Astrocyte (in vitro differentiated cells and primary cell): ENCODE measurements at regions not wholly inside any gene's neighbourhood (a gene's known extent, or its start where the extent isn't known, plus 50 kb on each side); places are given as distances from the start of the nearest gene placed in this dataset.

Experiments used
- DNase-seq: peaks from one replicate; pipeline ENCODE4 v3.0.0-alpha.2; 2010; ENCODE audit warnings: low read depth
- FAIRE-seq: peaks from 2 replicates; lab custom pipeline; 2011; peaks lifted over from hg19 to GRCh38; lab: Jason Lieb, UNC
- H2AFZ ChIP-seq: 2 replicates; pipeline ENCODE4 v1.6.0; 2012; ENCODE audit warnings: low read depth, low read length, inconsistent platforms
- H3K27ac ChIP-seq: 2 replicates; pipeline ENCODE4 v1.5.1; 2011; ENCODE audit warnings: low read depth, low read length, inconsistent platforms
- H3K27me3 ChIP-seq: 2 replicates; pipeline ENCODE4 v1.6.0; 2011; ENCODE audit warnings: low read length, inconsistent platforms; ENCODE audit not compliant: insufficient read depth
- H3K36me3 ChIP-seq: 2 replicates; pipeline ENCODE4 v1.5.1; 2011; ENCODE audit warnings: low read length, inconsistent platforms; ENCODE audit not compliant: insufficient read depth
- H3K4me1 ChIP-seq: 2 replicates; pipeline ENCODE4 v1.5.1; 2011; ENCODE audit warnings: low read length, inconsistent platforms; ENCODE audit not compliant: insufficient read depth
- H3K4me2 ChIP-seq: 2 replicates; pipeline ENCODE4 v1.6.0; 2012; ENCODE audit warnings: low read length, inconsistent platforms
- H3K4me3 ChIP-seq: 2 replicates; pipeline ENCODE4 v1.5.1; 2011; ENCODE audit warnings: low read depth, mild to moderate bottlenecking, low read length, inconsistent platforms; ENCODE audit not compliant: insufficient read depth
- H3K79me2 ChIP-seq: 2 replicates; pipeline ENCODE4 v1.6.0; 2012; ENCODE audit warnings: mild to moderate bottlenecking, low read length, inconsistent platforms; ENCODE audit not compliant: insufficient read depth
- H3K9ac ChIP-seq: 2 replicates; pipeline ENCODE4 v1.6.0; 2012; ENCODE audit warnings: mild to moderate bottlenecking, low read length, inconsistent platforms
- H3K9me3 ChIP-seq: 2 replicates; pipeline ENCODE4 v1.5.1; 2012; ENCODE audit warnings: low read depth, mild to moderate bottlenecking, low read length, inconsistent platforms; ENCODE audit not compliant: insufficient read depth
- H4K20me1 ChIP-seq: 2 replicates; pipeline ENCODE4 v1.6.0; 2012; ENCODE audit warnings: low read length, inconsistent platforms; ENCODE audit not compliant: insufficient read depth
- H3K27ac Mint-ChIP-seq: one replicate; pipeline ENCODE4 v1.8.0; 2021; ENCODE audit warnings: mild to moderate bottlenecking, mixed read lengths; ENCODE audit not compliant: unreplicated experiment
- H3K27me3 Mint-ChIP-seq: one replicate; pipeline ENCODE4 v1.8.0; 2021; ENCODE audit warnings: low read depth, mixed read lengths; ENCODE audit not compliant: unreplicated experiment
- H3K36me3 Mint-ChIP-seq: one replicate; pipeline ENCODE4 v1.8.0; 2021; ENCODE audit warnings: low read depth, mixed read lengths; ENCODE audit not compliant: unreplicated experiment
- H3K4me1 Mint-ChIP-seq: one replicate; pipeline ENCODE4 v1.8.0; 2021; ENCODE audit warnings: low read depth, mixed read lengths; ENCODE audit not compliant: unreplicated experiment
- H3K4me3 Mint-ChIP-seq: one replicate; pipeline ENCODE4 v1.8.0; 2021; ENCODE audit warnings: mild to moderate bottlenecking, moderate library complexity, mixed read lengths; ENCODE audit not compliant: unreplicated experiment
- H3K9me3 Mint-ChIP-seq: one replicate; pipeline ENCODE4 v1.8.0; 2021; ENCODE audit warnings: mild to moderate bottlenecking, mixed read lengths; ENCODE audit not compliant: unreplicated experiment
- EZH2 ChIP-seq: IDR thresholded peaks from 2 replicates; pipeline ENCODE4 v1.6.1; 2012; ENCODE audit warnings: mild to moderate bottlenecking, low read length, inconsistent platforms; ENCODE audit not compliant: insufficient read depth
- TF ChIP-seq, protein P1 (sequence below): IDR thresholded peaks from 2 replicates; pipeline ENCODE4 v1.5.1; 2011; ENCODE audit warnings: low read depth, mild to moderate bottlenecking, inconsistent platforms, low read length, moderate library complexity; ENCODE audit not compliant: insufficient read depth

DNA sequence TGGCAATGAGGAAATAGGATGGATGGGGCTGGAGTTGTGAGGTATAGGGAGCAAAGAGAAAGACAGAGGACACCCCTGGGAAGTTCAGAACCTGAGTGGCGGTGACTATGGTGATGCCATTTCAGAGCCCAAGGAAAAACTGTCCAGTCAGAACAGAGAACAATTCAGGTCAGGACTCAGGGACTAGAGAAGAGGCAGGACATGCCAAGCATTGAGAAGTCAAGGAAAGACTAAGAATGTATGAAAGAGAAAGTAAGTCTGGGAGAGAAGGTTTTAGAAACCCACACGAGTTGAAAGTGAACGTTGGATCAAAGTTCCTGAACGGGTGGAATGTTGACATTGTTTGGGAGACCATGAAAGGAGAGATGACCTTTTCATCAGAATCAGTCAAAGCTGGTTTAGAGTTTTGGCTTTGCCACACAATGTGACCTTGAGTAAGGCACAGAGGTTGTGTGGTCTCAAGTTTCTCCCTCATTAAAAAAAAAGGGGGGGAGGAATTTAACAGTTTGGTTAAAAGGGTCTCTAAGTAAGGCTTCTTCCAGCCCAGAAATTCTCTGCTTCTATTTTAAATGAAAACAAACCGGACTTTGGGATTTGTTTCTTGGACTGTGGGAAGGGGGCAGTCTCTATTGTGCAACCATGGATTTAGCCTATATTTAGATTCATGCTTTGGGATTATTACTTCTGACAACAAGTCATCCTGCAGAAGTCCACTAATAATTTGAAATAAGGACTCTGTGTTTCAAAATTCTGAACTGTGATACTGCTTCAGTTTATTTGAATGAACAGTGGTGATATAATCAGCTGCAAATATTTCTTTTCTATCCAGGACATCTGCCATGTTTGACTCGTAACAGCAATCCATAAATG is 315.9 kb upstream of the TBL1XR1 start:
- H3K9ac ChIP-seq, result no peak overlapping the region
- Mint-ChIP-seq H3K9me3 (peaks cover 4% of the 10 kb centered on the region), H3K27me3 (peaks cover 9% of the 10 kb centered on the region), H3K27ac (no peak overlapping the region), H3K4me1 (peaks cover 7% of the 10 kb centered on the region), H3K4me3 (peak overlapping the region; percentile 6), H3K36me3 (no peaks in the 10 kb centered on the region)
- H2AFZ ChIP-seq, result no peak overlapping the region
- TF ChIP-seq, protein P1, sequence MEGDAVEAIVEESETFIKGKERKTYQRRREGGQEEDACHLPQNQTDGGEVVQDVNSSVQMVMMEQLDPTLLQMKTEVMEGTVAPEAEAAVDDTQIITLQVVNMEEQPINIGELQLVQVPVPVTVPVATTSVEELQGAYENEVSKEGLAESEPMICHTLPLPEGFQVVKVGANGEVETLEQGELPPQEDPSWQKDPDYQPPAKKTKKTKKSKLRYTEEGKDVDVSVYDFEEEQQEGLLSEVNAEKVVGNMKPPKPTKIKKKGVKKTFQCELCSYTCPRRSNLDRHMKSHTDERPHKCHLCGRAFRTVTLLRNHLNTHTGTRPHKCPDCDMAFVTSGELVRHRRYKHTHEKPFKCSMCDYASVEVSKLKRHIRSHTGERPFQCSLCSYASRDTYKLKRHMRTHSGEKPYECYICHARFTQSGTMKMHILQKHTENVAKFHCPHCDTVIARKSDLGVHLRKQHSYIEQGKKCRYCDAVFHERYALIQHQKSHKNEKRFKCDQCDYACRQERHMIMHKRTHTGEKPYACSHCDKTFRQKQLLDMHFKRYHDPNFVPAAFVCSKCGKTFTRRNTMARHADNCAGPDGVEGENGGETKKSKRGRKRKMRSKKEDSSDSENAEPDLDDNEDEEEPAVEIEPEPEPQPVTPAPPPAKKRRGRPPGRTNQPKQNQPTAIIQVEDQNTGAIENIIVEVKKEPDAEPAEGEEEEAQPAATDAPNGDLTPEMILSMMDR, result no peak
- no peak overlapping the region for H3K4me2 ChIP-seq
- no peaks in the 10 kb centered on the region for H3K79me2 ChIP-seq
- H3K4me1 ChIP-seq, result peaks cover 15% of the 10 kb centered on the region
- H3K36me3 ChIP-seq, result no peaks in the 10 kb centered on the region
- FAIRE-seq (no peak), DNase-seq (no peak)
- no peaks in the 10 kb centered on the region for H4K20me1 ChIP-seq
- no peaks in the 10 kb centered on the region for H3K27me3 ChIP-seq
- H3K9me3 ChIP-seq, result no peaks in the 10 kb centered on the region
- H3K4me3 ChIP-seq, result no peak overlapping the region
- no peak overlapping the region for H3K27ac ChIP-seq

DNA sequence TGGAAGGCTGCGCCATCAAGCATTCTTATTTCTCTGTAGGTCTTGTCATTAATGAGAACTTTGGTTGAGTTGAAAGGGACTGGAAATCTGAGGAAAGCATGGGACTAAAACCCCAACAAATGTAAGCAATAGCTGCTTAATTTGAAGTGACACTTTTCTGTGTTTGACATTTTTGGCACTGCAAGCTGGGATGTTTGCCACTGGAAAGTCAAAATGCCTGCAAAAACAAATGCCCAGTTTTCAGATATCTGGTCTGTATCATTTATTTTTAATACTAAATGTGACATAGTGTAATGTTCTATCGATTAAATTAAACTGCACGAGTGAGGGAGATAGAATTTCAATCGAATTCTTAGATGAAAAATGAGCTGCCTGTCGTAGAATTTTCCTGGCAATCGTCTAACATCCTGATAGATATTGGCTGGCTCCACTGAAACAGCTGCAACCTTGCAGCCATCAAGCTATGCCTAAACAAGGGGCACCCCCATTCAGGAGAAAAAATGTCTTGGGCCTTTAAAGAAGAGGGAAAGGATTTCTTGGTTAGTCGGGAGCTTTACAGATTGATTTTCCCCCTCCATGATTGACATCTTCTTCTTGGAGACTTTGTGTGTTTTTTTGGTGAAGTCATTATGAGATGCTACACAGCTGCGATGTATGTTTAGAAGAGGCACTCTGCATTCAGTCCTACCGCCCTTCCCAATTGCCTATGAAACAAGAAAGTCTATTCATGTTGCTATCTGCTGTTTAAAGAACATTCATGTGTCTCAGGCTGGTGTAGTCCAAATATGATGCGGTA is 316.7 kb upstream of the TBL1XR1 start:
- no peak overlapping the region for H3K27ac ChIP-seq
- Mint-ChIP-seq H3K27ac (no peak overlapping the region), H3K4me1 (peaks cover 7% of the 10 kb centered on the region), H3K9me3 (peaks cover 4% of the 10 kb centered on the region), H3K4me3 (no peak overlapping the region), H3K27me3 (peaks cover 8% of the 10 kb centered on the region), H3K36me3 (no peaks in the 10 kb centered on the region)
- H3K4me2 ChIP-seq, result no peak overlapping the region
- no peaks in the 10 kb centered on the region for H3K9me3 ChIP-seq
- no peaks in the 10 kb centered on the region for H4K20me1 ChIP-seq
- peaks cover 15% of the 10 kb centered on the region for H3K4me1 ChIP-seq
- no peaks in the 10 kb centered on the region for H3K27me3 ChIP-seq
- DNase-seq (no peak), FAIRE-seq (no peak)
- no peak overlapping the region for H3K9ac ChIP-seq
- no peak for TF ChIP-seq EZH2
- TF ChIP-seq, protein P1, result no peak
- H2AFZ ChIP-seq, result no peak overlapping the region
- H3K79me2 ChIP-seq, result no peaks in the 10 kb centered on the region
- no peak overlapping the region for H3K4me3 ChIP-seq
- no peaks in the 10 kb centered on the region for H3K36me3 ChIP-seq
